HCT116 (cell line): ENCODE measurements at regions not wholly inside any gene's neighbourhood (a gene's known extent, or its start where the extent isn't known, plus 50 kb on each side); places are given as distances from the start of the nearest gene placed in this dataset.

Experiments
- ATAC-seq: fragments of 200-7000 bp; cut with Tn5 transposase; 2 replicates; pipeline ENCODE4 v1.9.1; 2020; ENCODE audit warnings: mild to moderate bottlenecking, moderate library complexity
- BruUV-seq: library from RNA; stranded (reverse); fragments of 400-500 nt; replicated peaks from 2 replicates; lab custom pipeline; 2021; lab: Mats Ljungman, UMichigan
- CTCF ChIA-PET: fragments of 300-600 bp; sonication (Branson Sonifier 250); formaldehyde crosslinking; loops from one replicate; lab custom pipeline; 2021; ENCODE audit warnings: antibody characterized with exemption; lab: Charles Lee
- POLR2A ChIA-PET: fragments of 300-600, 350-600 bp; sonication (Branson Sonifier 250); formaldehyde crosslinking; loops from one replicate; lab custom pipeline; 2021; ENCODE audit warnings: antibody characterized with exemption; lab: Charles Lee
- RAD21 ChIA-PET, 2 experiments: fragments of 300-600 bp; sonication (Branson Sonifier 250); formaldehyde crosslinking; loops; one replicate each; lab custom pipeline; 2023; ENCODE audit warnings: low total read pairs in 2 of 2; ENCODE audit not compliant: uncharacterized antibody in 2 of 2, unreplicated experiment in 2 of 2, low non-redundant PET in 1 of 2; lab: Charles Lee
- DNase-seq: peaks from one replicate; pipeline ENCODE4 v3.0.0-alpha.2; 2010; ENCODE audit warnings: low read depth, low spot score
- H2AFZ ChIP-seq: fragments of 200-600 bp; shearing (Covaris generic), sonication (generic); 2 replicates; pipeline ENCODE4 v1.6.1; 2017; ENCODE audit warnings: low read depth, mixed run types, mixed read lengths, antibody characterized with exemption, low read length; ENCODE audit not compliant: poor library complexity, severe bottlenecking
- H3K27ac ChIP-seq: 2 replicates; pipeline ENCODE4 v1.5.1; 2012; ENCODE audit warnings: low read depth, low read length
- H3K27me3 ChIP-seq: fragments of 200-600 bp; sonication (generic); 2 replicates; pipeline ENCODE4 v1.6.1; 2016; ENCODE audit warnings: mixed run types, low read length, mixed read lengths; ENCODE audit not compliant: insufficient read depth
- H3K36me3 ChIP-seq, 2 experiments: fragments of 200-500 bp in 1 of 2; fragments of 200-600 bp in 1 of 2; sonication (Bioruptor generic) in 1 of 2; sonication (generic) in 1 of 2; 2 replicates each; pipeline versions ENCODE4 v1.5.1 to v1.6.1; 2014 to 2016; ENCODE audit warnings: low read length in 2 of 2, inconsistent platforms in 1 of 2, mixed read lengths in 1 of 2, mixed run types in 1 of 2; ENCODE audit not compliant: insufficient read depth in 2 of 2, control insufficient read depth in 1 of 2
- H3K4me1 ChIP-seq, 2 experiments: fragments of 200-600 bp in 1 of 2; sonication (generic) in 1 of 2; 2 replicates each; pipeline versions ENCODE4 v1.5.1 to v1.6.1; 2012 to 2017; ENCODE audit warnings: low read length in 2 of 2, inconsistent platforms in 1 of 2, mild to moderate bottlenecking in 1 of 2, mixed read lengths in 1 of 2, mixed run types in 1 of 2, moderate library complexity in 1 of 2; ENCODE audit not compliant: insufficient read depth in 2 of 2, control insufficient read depth in 1 of 2
- H3K4me2 ChIP-seq: fragments of 200-600 bp; sonication (generic); 2 replicates; pipeline ENCODE4 v1.6.1; 2017; ENCODE audit warnings: mixed run types, low read length, mixed read lengths
- H3K4me3 ChIP-seq, 2 experiments: fragments of 200-600 bp in 1 of 2; sonication (generic) in 1 of 2; replicated peaks in 1 of 2; 2 replicates each; pipeline ENCODE4 v1.5.1; 2011 to 2016; ENCODE audit warnings: low read length in 2 of 2, control low read depth in 1 of 2, low read depth in 1 of 2, mild to moderate bottlenecking in 1 of 2, mixed read lengths in 1 of 2, mixed run types in 1 of 2
- H3K79me2 ChIP-seq: fragments of 200-600 bp; sonication (generic); 2 replicates; pipeline ENCODE4 v1.6.1; 2017; ENCODE audit warnings: mild to moderate bottlenecking, mixed run types, low read length, moderate library complexity, mixed read lengths; ENCODE audit not compliant: insufficient read depth
- H3K9ac ChIP-seq: fragments of 200-600 bp; sonication (generic); 2 replicates; pipeline ENCODE4 v1.6.1; 2016; ENCODE audit warnings: low read length, mixed read lengths
- H3K9me2 ChIP-seq: fragments of 200-600 bp; sonication (generic), shearing (Covaris generic); 2 replicates; pipeline ENCODE4 v1.6.1; 2017; ENCODE audit warnings: mixed run types, mild to moderate bottlenecking, moderate library complexity; ENCODE audit not compliant: insufficient read depth
- H3K9me3 ChIP-seq, 2 experiments: fragments of 200-500 bp in 1 of 2; fragments of 200-600 bp in 1 of 2; sonication (Bioruptor generic) in 1 of 2; sonication (generic) in 1 of 2; 2 replicates each; pipeline ENCODE4 v1.6.1; 2014 to 2017; ENCODE audit warnings: low read length in 2 of 2, mixed read lengths in 2 of 2, inconsistent platforms in 1 of 2, low read depth in 1 of 2, mild to moderate bottlenecking in 1 of 2, mixed run types in 1 of 2, moderate library complexity in 1 of 2; ENCODE audit not compliant: control insufficient read depth in 1 of 2, insufficient read depth in 1 of 2
- H4K20me1 ChIP-seq: fragments of 200-600 bp; sonication (generic), shearing (Covaris generic); 2 replicates; pipeline ENCODE4 v1.6.1; 2017; ENCODE audit warnings: mixed run types, mild to moderate bottlenecking, moderate library complexity; ENCODE audit not compliant: insufficient read depth
- CBX3 ChIP-seq: IDR thresholded peaks from 2 replicates; pipeline ENCODE4 v1.6.1; 2012; ENCODE audit warnings: low read depth
- CEBPB ChIP-seq: IDR thresholded peaks from 2 replicates; pipeline ENCODE4 v1.6.1; 2012; ENCODE audit warnings: low read depth
- CTCF ChIP-seq, 3 experiments: fragments of 200-600 bp in 1 of 3; sonication (generic) in 1 of 3; IDR thresholded peaks in 2 of 3; conservative IDR thresholded peaks in 1 of 3; 2 replicates each; pipeline ENCODE4 v1.5.1; 2012 to 2017; ENCODE audit warnings: low read depth in 2 of 3, low read length in 2 of 3, antibody characterized with exemption in 1 of 3, borderline replicate concordance in 1 of 3, control low read depth in 1 of 3, mild to moderate bottlenecking in 1 of 3, mixed read lengths in 1 of 3, mixed run types in 1 of 3, moderate library complexity in 1 of 3; ENCODE audit not compliant: insufficient read depth in 1 of 3
- EGR1 ChIP-seq: IDR thresholded peaks from 2 replicates; pipeline ENCODE4 v1.6.1; 2012; ENCODE audit warnings: low read depth
- ELF1 ChIP-seq: IDR thresholded peaks from 2 replicates; pipeline ENCODE4 v1.6.1; 2012; ENCODE audit warnings: low read depth, borderline replicate concordance
- EZH2 ChIP-seq: fragments of 200-600 bp; sonication (generic); IDR thresholded peaks from 2 replicates; pipeline ENCODE4 v1.6.1; 2017; ENCODE audit warnings: antibody characterized with exemption, mixed run types
- EZH2phosphoT487 ChIP-seq: fragments of 200-600 bp; IDR thresholded peaks from 2 replicates; pipeline ENCODE4 v1.6.1; 2018; ENCODE audit warnings: antibody characterized with exemption, borderline replicate concordance
- FOSL1 ChIP-seq: IDR thresholded peaks from 2 replicates; pipeline ENCODE4 v1.6.1; 2012; ENCODE audit warnings: low read depth
- JUND ChIP-seq: IDR thresholded peaks from 2 replicates; pipeline ENCODE4 v1.6.1; 2012
- MAX ChIP-seq: IDR thresholded peaks from 2 replicates; pipeline ENCODE4 v1.6.1; 2012
- POLR2A ChIP-seq: IDR thresholded peaks from 2 replicates; pipeline ENCODE4 v1.7.0; 2011; ENCODE audit warnings: borderline replicate concordance; ENCODE audit not compliant: insufficient read depth, insufficient read length; ENCODE audit errors: extremely low read depth
- POLR2AphosphoS5 ChIP-seq: IDR thresholded peaks from 2 replicates; pipeline ENCODE4 v1.6.1; 2011; ENCODE audit warnings: mild to moderate bottlenecking, low read depth, low read length, moderate library complexity
- RAD21 ChIP-seq: IDR thresholded peaks from 2 replicates; pipeline ENCODE4 v1.6.1; 2012; ENCODE audit warnings: low read depth, mild to moderate bottlenecking
- SIN3A ChIP-seq: IDR thresholded peaks from 2 replicates; pipeline ENCODE4 v1.6.1; 2012; ENCODE audit warnings: low read depth
- SP1 ChIP-seq: IDR thresholded peaks from 2 replicates; pipeline ENCODE4 v1.6.1; 2012; ENCODE audit warnings: low read depth
- SRF ChIP-seq: IDR thresholded peaks from 2 replicates; pipeline ENCODE4 v1.6.1; 2012; ENCODE audit warnings: low read depth
- TCF7L2 ChIP-seq: IDR thresholded peaks from 2 replicates; pipeline ENCODE4 v1.7.0; 2011; ENCODE audit warnings: borderline replicate concordance, inconsistent platforms; ENCODE audit not compliant: insufficient read depth, insufficient read length; ENCODE audit errors: extremely low read depth
- YY1 ChIP-seq: IDR thresholded peaks from 2 replicates; pipeline ENCODE4 v1.6.1; 2011; ENCODE audit warnings: low read length, low read depth, moderate library complexity, mild to moderate bottlenecking; ENCODE audit not compliant: insufficient replicate concordance; ENCODE audit errors: extremely low read depth
- ZBTB33 ChIP-seq: IDR thresholded peaks from 2 replicates; pipeline ENCODE4 v1.6.1; 2011; ENCODE audit warnings: mild to moderate bottlenecking, low read length, moderate library complexity; ENCODE audit not compliant: insufficient replicate concordance; ENCODE audit errors: extremely low read depth
- ZFX ChIP-seq: fragments of 450-650 bp; IDR thresholded peaks from 2 replicates; pipeline ENCODE4 v1.6.1; 2017
- ZNF274 ChIP-seq: fragments of 200-500 bp; sonication (Bioruptor generic); IDR thresholded peaks from 2 replicates; pipeline ENCODE4 v1.6.1; 2014; ENCODE audit warnings: mild to moderate bottlenecking, low read depth, low read length, inconsistent platforms
- intact Hi-C: fragments of 100-400 bp; cut with micrococcal nuclease; formaldehyde crosslinking; loops from 2 replicates; pipeline ENCODE4 v1.10.0; 2022
- TF ChIP-seq, protein P1 (sequence below): IDR thresholded peaks from 2 replicates; pipeline ENCODE4 v1.6.1; 2012

DNA sequence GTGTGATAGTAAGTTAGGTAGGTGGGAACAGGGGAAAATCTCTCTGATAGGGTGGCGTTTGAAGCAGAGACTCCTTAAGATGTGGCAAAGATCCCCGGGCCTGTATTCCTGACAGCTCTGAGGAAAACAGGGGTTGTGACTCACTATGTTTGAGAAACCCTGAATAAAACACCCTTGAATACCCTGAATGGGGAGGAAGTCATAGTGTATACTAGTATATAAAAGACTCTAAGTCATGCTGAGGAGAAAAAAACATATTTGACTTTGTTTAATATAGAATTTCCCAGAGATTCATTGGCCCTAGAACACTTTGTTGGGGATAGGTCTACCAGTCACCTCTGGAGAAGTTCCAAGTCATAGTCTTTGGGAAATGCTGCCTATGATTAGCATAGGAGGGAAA, 590.9 kb downstream of the IRS1 start:
- no peaks in the 10 kb centered on the region for H3K27me3 ChIP-seq
- no peaks in the 10 kb centered on the region for H3K9me2 ChIP-seq
- CTCF ChIA-PET: no interaction called here
- TSS peak; percentile 81 for BruUV-seq
- RAD21 ChIA-PET: interaction anchor here in 1 of 2 experiments (0.7 kb wide), 1 partner anchor 91 kb away, joined by 3 read pairs; no protein-coding TSS in a partner anchor
- peak; percentile 66 for ATAC-seq
- H3K4me2 ChIP-seq: peak overlapping the region; percentile 0; the same call in 1 of the 2 replicates
- peak overlapping the region; percentile 94 for H3K27ac ChIP-seq
- H3K79me2 ChIP-seq: no peaks in the 10 kb centered on the region
- H2AFZ ChIP-seq: no peak overlapping the region
- H3K9ac ChIP-seq: peak overlapping the region; percentile 53
- intact Hi-C loops: no loop called here
- POLR2A ChIA-PET: interaction anchor here (1.0 to 1.5 kb wide), 5 partner anchors 14 to 444 kb away, joined by 3 to 5 read pairs (median 3); no protein-coding TSS in a partner anchor
- H3K9me3 ChIP-seq: no peaks in the 10 kb centered on the region
- no peaks in the 10 kb centered on the region for H4K20me1 ChIP-seq
- no peak for DNase-seq
- no peak overlapping the region for H3K4me3 ChIP-seq
- peaks cover 65 to 71% of the 10 kb centered on the region in 2 experiments for H3K4me1 ChIP-seq
- H3K36me3 ChIP-seq: peaks cover 0 to 20% of the 10 kb centered on the region in 2 experiments; a peak in 1 of 4 replicates
- TF ChIP-seq CBX3 (0 out of 2 replicates have a peak, but pooled peaks have one; percentile 8), ZFX (no peak), TCF7L2 (peak; percentile 72), POLR2A (peak; percentile 67), FOSL1 (peak; percentile 26), EZH2 (no peak), RAD21 (no peak), JUND (no peak; the same call in none of the 2 replicates), CTCF (IDR thresholded peaks at IDR 0.05 in 2 of 3, conservative IDR thresholded peaks at IDR 0.05 in 1 of 3; ENCODE audit: borderline replicate concordance in 1 of 3, insufficient read depth in 1 of 3, low read depth in 2 of 3, low read length in 2 of 3) (no peak), EZH2phosphoT487 (no peak), SRF (no peak), CEBPB (peak; percentile 36; the same call in 1 of the 2 replicates), POLR2AphosphoS5 (peak; percentile 54), ZNF274 (no peak), ZBTB33 (no peak), SP1 (peak; percentile 41; the same call in 1 of the 2 replicates), EGR1 (no peak), MAX (no peak; the same call in 1 of the 2 replicates), SIN3A (no peak), ELF1 (no peak), YY1 (no peak)
- TF ChIP-seq, protein P1, sequence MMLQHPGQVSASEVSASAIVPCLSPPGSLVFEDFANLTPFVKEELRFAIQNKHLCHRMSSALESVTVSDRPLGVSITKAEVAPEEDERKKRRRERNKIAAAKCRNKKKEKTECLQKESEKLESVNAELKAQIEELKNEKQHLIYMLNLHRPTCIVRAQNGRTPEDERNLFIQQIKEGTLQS: no peak
